GM21825 (cell line): ENCODE measurements at regions not wholly inside any gene's neighbourhood (a gene's known extent, or its start where the extent isn't known, plus 50 kb on each side); places are given as distances from the start of the nearest gene placed in this dataset.

ENCODE experiments used
- ATAC-seq: cut with Tn5 transposase; IDR thresholded peaks from one replicate; pipeline ENCODE4 v1.9.1; 2021; ENCODE audit warnings: mild to moderate bottlenecking, moderate library complexity; ENCODE audit not compliant: unreplicated experiment

GRCh38 chr10:29136411-29136810, 152.5 kb upstream of the LYZL1 start:
- ATAC-seq = no peak

GRCh38 chr10:29140151-29140550, 148.7 kb upstream of the LYZL1 start:
- no peak for ATAC-seq

- no peak for ATAC-seq
Observed at GRCh38 chr10:29140991-29141390, 147.9 kb upstream of the LYZL1 start.

GRCh38 chr10:29141761-29142160, 147.1 kb upstream of the LYZL1 start:
- ATAC-seq = no peak

GRCh38 chr10:29142516-29143314, 146.2 kb upstream of the LYZL1 start:
- no peak for ATAC-seq

GRCh38 chr10:29144126-29144525, 144.7 kb upstream of the LYZL1 start:
- no peak for ATAC-seq

GRCh38 chr10:29146311-29147100, 142.4 kb upstream of the LYZL1 start:
- ATAC-seq = no peak

GRCh38 chr10:29150010-29150409, 138.9 kb upstream of the LYZL1 start:
- ATAC-seq = no peak

GRCh38 chr10:29151005-29151404, 137.9 kb upstream of the LYZL1 start:
- no peak for ATAC-seq

GRCh38 chr10:29157321-29157720, 131.5 kb upstream of the LYZL1 start:
- ATAC-seq = no peak

GRCh38 chr10:29158066-29158465, 130.8 kb upstream of the LYZL1 start:
- no peak for ATAC-seq

- no peak for ATAC-seq
Observed at GRCh38 chr10:29160150-29160617, 128.7 kb upstream of the LYZL1 start.

- no peak for ATAC-seq
Observed at GRCh38 chr10:29163746-29164145, 125.1 kb upstream of the LYZL1 start.

- no peak for ATAC-seq
Observed at GRCh38 chr10:29166713-29167112, 122.2 kb upstream of the LYZL1 start.

GRCh38 chr10:29169021-29169420, 119.8 kb upstream of the LYZL1 start:
- no peak for ATAC-seq

- no peak for ATAC-seq
Observed at GRCh38 chr10:29171717-29172116, 117.2 kb upstream of the LYZL1 start.

GRCh38 chr10:29174389-29174788, 114.5 kb upstream of the LYZL1 start:
- no peak for ATAC-seq

- ATAC-seq = no peak
Observed at GRCh38 chr10:29176845-29177832, 111.7 kb upstream of the LYZL1 start.

- ATAC-seq = no peak
Observed at GRCh38 chr10:29181936-29182335, 106.9 kb upstream of the LYZL1 start.

- ATAC-seq = no peak
Observed at GRCh38 chr10:29183301-29183945, 105.4 kb upstream of the LYZL1 start.
